Loucy (cell line): ENCODE measurements at regions not wholly inside any gene's neighbourhood (a gene's known extent, or its start where the extent isn't known, plus 50 kb on each side); places are given as distances from the start of the nearest gene placed in this dataset.
A peak's percentile ranks its signal among the peaks of the same experiment; 100 is the strongest.
"Not testable (repeated sequence)": the region's sequence is repeated elsewhere in the genome, so short reads cannot be mapped to it uniquely, and the experiment has no call there.

Experiments used
- H2AFZ ChIP-seq: fragments of 200-600 bp; sonication (generic); 2 replicates; pipeline ENCODE4 v1.6.0; 2016; ENCODE audit warnings: antibody characterized with exemption, mild to moderate bottlenecking, low read length, moderate library complexity
- H3F3A ChIP-seq: fragments of 200-600 bp; 2 replicates; pipeline ENCODE4 v1.6.0; 2016; ENCODE audit warnings: antibody characterized with exemption, low read depth, mild to moderate bottlenecking
- H3K27me3 ChIP-seq: fragments of 200-600 bp; sonication (generic); 2 replicates; pipeline ENCODE4 v1.6.1; 2014; ENCODE audit warnings: low read length, mild to moderate bottlenecking; ENCODE audit not compliant: insufficient read depth, poor library complexity, severe bottlenecking
- H3K36me3 ChIP-seq: fragments of 200-600 bp; sonication (generic); 2 replicates; pipeline ENCODE4 v1.6.1; 2016; ENCODE audit warnings: low read length; ENCODE audit not compliant: insufficient read depth
- H3K4me1 ChIP-seq: fragments of 200-600 bp; sonication (generic); 2 replicates; pipeline ENCODE4 v1.5.1; 2014; ENCODE audit warnings: low read length, mild to moderate bottlenecking; ENCODE audit not compliant: insufficient read depth, poor library complexity, severe bottlenecking
- H3K4me2 ChIP-seq: fragments of 200-600 bp; sonication (generic); 2 replicates; pipeline ENCODE4 v1.6.0; 2014; ENCODE audit warnings: antibody characterized with exemption, low read length, low read depth, mild to moderate bottlenecking; ENCODE audit not compliant: poor library complexity, severe bottlenecking
- H3K4me3 ChIP-seq: fragments of 200-600 bp; sonication (generic); 2 replicates; pipeline ENCODE4 v1.5.1; 2014; ENCODE audit warnings: low read length, mild to moderate bottlenecking, mixed read lengths; ENCODE audit not compliant: poor library complexity, severe bottlenecking
- H3K79me2 ChIP-seq: fragments of 200-600 bp; sonication (generic); 2 replicates; pipeline ENCODE4 v1.6.1; 2014; ENCODE audit warnings: low read length; ENCODE audit not compliant: insufficient read depth
- H3K9ac ChIP-seq: fragments of 200-600 bp; sonication (generic); 2 replicates; pipeline ENCODE4 v1.6.0; 2014; ENCODE audit warnings: mild to moderate bottlenecking, low read depth, low read length, moderate library complexity; ENCODE audit not compliant: poor library complexity, severe bottlenecking
- H3K9me2 ChIP-seq: fragments of 200-600 bp; sonication (generic); replicated peaks from 2 replicates; pipeline ENCODE4 v1.6.1; 2016; ENCODE audit warnings: low read depth, low read length, mixed read lengths
- H3K9me3 ChIP-seq: fragments of 200-600 bp; sonication (generic); 2 replicates; pipeline ENCODE4 v1.6.1; 2014; ENCODE audit warnings: mild to moderate bottlenecking, antibody characterized with exemption, low read length, low read depth; ENCODE audit not compliant: insufficient read depth
- H4K20me1 ChIP-seq: fragments of 200-600 bp; sonication (generic); 2 replicates; pipeline ENCODE4 v1.6.0; 2014; ENCODE audit warnings: antibody characterized with exemption, low read length, mild to moderate bottlenecking; ENCODE audit not compliant: insufficient read depth, poor library complexity, severe bottlenecking
- EZH2phosphoT487 ChIP-seq: fragments of 200-600 bp; IDR thresholded peaks from 2 replicates; pipeline ENCODE4 v1.6.1; 2018; ENCODE audit warnings: antibody characterized with exemption, mild to moderate bottlenecking, moderate library complexity, borderline replicate concordance
- TF ChIP-seq, protein P1 (sequence below): fragments of 200-600 bp; sonication (generic); conservative IDR thresholded peaks from 2 replicates; pipeline ENCODE4 v1.5.1; 2014; ENCODE audit warnings: mild to moderate bottlenecking, antibody characterized with exemption, low read length

DNA sequence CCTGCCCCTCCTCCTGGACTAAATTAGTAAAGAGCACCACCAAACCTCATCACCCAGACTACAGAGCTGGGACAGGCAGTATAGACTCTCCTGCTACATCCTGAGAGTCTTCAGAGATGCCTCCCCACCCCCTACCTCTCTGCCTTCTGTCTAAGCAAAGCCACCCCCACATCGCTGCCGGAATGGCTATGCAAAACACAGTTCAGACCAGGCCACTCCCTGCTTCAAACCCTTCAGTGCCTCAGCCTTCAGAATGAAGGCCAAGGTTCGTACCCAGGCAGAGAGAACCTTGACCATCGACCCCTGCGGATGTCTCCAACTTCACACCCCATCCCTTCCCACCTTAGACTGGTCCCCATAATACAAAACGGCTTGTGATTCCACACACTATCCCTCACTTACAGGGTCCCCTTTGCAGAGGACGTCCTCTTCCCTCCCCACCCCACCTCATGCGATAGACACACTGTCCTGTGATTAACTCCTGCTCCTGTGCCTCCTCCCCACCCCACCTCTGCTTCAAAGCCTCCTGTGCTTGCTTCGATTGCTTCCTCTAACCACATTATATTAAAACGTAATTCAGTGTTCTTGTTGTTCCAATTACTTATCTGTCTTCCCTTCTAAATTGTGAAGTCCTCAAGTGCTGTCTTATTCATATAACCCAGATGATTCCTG is 175.3 kb downstream of the UACA start:
- peak overlapping the region; percentile 64 for H3K9ac ChIP-seq
- peak overlapping the region; percentile 54 for H3K4me2 ChIP-seq
- no peak overlapping the region for H2AFZ ChIP-seq
- H3K9me2 ChIP-seq = no peaks in the 10 kb centered on the region
- no peaks in the 10 kb centered on the region for H3K79me2 ChIP-seq
- no peaks in the 10 kb centered on the region for H3K36me3 ChIP-seq
- H4K20me1 ChIP-seq = no peaks in the 10 kb centered on the region
- TF ChIP-seq, protein P1, sequence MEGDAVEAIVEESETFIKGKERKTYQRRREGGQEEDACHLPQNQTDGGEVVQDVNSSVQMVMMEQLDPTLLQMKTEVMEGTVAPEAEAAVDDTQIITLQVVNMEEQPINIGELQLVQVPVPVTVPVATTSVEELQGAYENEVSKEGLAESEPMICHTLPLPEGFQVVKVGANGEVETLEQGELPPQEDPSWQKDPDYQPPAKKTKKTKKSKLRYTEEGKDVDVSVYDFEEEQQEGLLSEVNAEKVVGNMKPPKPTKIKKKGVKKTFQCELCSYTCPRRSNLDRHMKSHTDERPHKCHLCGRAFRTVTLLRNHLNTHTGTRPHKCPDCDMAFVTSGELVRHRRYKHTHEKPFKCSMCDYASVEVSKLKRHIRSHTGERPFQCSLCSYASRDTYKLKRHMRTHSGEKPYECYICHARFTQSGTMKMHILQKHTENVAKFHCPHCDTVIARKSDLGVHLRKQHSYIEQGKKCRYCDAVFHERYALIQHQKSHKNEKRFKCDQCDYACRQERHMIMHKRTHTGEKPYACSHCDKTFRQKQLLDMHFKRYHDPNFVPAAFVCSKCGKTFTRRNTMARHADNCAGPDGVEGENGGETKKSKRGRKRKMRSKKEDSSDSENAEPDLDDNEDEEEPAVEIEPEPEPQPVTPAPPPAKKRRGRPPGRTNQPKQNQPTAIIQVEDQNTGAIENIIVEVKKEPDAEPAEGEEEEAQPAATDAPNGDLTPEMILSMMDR = no peak
- TF ChIP-seq EZH2phosphoT487 = no peak
- 0 out of 2 replicates have a peak, but pooled peaks cover 5% of the 10 kb centered on the region for H3F3A ChIP-seq
- H3K9me3 ChIP-seq = no peaks in the 10 kb centered on the region
- no peaks in the 10 kb centered on the region for H3K27me3 ChIP-seq
- H3K4me3 ChIP-seq = no peak overlapping the region
- peaks cover 25% of the 10 kb centered on the region for H3K4me1 ChIP-seq

DNA sequence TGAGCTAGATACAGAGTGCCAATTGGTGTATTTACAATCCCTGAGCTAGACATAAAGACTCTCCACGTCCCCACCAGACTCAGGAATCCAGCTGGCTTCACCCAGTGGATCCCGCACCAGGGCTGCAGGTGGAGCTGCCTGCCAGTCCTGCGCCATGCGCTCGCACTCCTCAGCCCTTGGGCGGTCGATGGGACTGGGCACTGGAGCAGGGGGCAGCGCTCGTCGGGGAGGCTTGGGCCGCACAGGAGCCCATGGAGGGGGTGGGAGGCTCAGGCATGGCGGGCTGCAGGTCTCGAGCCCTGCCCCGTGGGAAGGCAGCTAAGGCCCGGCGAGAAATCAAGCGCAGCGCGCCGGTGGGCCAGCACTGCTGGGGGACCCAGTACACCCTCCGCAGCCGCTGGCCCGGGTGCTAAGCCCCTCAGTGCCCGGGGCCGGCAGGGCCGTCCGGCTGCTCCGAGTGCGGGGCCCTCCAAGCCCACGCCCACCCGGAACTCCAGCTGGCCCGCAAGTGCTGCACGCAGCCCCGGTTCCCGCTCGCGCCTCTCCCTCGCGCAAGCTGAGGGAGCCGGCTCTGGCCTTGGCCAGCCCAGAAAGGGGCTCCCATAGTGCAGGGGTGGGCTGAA is 176.2 kb downstream of the UACA start:
- peaks cover 34% of the 10 kb centered on the region for H3K4me1 ChIP-seq
- not testable (repeated sequence) for H3K9me2 ChIP-seq, H3K27me3 ChIP-seq, H3K79me2 ChIP-seq, H3K9ac ChIP-seq, H3K36me3 ChIP-seq, H3K4me3 ChIP-seq, H4K20me1 ChIP-seq, H3K9me3 ChIP-seq, H3F3A ChIP-seq, H3K4me2 ChIP-seq, H2AFZ ChIP-seq

DNA sequence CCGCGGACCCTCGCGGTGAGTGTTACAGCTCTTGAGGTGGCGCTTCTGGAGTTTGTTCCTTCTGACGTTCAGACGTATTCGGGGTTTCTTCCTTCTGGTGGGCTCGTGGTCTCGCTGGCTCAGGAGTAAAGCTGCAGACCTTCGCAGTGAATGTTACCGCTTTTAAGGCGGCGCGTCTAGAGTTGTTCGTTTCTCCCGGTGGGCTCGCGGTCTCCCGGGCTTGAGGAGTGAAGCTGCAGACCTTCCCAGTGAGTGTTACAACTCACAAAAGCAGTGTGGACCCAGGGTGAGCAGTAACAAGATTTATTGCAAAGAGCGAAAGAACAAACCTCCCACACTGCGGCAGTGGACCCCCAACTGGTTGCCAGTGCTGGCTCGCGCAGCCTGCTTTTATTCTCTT is 177.1 kb downstream of the UACA start:
- Histone ChIP-seq H3K9me2 (no peaks in the 10 kb centered on the region), H2AFZ (no peak overlapping the region), H3K79me2 (no peaks in the 10 kb centered on the region), H3K4me3 (no peak overlapping the region), H3K9me3 (no peaks in the 10 kb centered on the region), H3F3A (0 out of 2 replicates have a peak, but pooled peaks cover 5% of the 10 kb centered on the region), H3K36me3 (no peaks in the 10 kb centered on the region), H3K4me2 (no peak overlapping the region), H3K27me3 (no peaks in the 10 kb centered on the region), H3K4me1 (peaks cover 35% of the 10 kb centered on the region), H4K20me1 (no peaks in the 10 kb centered on the region), H3K9ac (no peak overlapping the region)
- TF ChIP-seq, protein P1 = no peak
- TF ChIP-seq EZH2phosphoT487 = no peak

DNA sequence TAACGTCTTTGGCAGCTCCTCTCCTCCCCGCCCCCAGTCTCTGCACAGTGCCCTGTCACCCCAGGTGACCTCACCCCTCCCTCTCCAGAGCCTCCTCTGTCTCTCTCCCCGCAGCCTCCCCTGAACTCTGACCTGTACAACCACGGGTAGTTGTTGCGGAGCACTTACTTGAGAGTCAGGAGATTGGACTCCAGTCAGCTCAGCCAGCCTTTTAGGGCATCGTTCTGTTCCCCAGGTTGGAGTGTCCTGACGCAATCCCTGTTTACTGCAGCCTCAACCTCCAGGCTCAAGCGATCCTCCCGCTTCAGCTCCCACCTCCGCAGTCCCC is 177.7 kb downstream of the UACA start:
- no peaks in the 10 kb centered on the region for H3K9me2 ChIP-seq
- no peaks in the 10 kb centered on the region for H3K79me2 ChIP-seq
- H4K20me1 ChIP-seq = no peaks in the 10 kb centered on the region
- peaks cover 41% of the 10 kb centered on the region for H3K4me1 ChIP-seq
- H2AFZ ChIP-seq = no peak overlapping the region
- TF ChIP-seq EZH2phosphoT487 = no peak
- TF ChIP-seq, protein P1 = no peak
- H3K27me3 ChIP-seq = no peaks in the 10 kb centered on the region
- H3F3A ChIP-seq = 0 out of 2 replicates have a peak, but pooled peaks cover 5% of the 10 kb centered on the region
- no peak overlapping the region for H3K4me3 ChIP-seq
- no peaks in the 10 kb centered on the region for H3K9me3 ChIP-seq
- H3K36me3 ChIP-seq = no peaks in the 10 kb centered on the region
- H3K4me2 ChIP-seq = no peak overlapping the region
- no peak overlapping the region for H3K9ac ChIP-seq
